ENCODE measurements at regions not wholly inside any gene's neighbourhood (a gene's known extent, or its start where the extent isn't known, plus 50 kb on each side); places are given as distances from the start of the nearest gene placed in this dataset.

GRCh38 chr5:128671943-128672342 is 133.9 kb upstream of the FBN2 start:
- Histone ChIP-seq H3K36me3 (no peaks in the 10 kb centered on the region), H3K27ac (no peak overlapping the region), H3K9me3 (no peaks in the 10 kb centered on the region), H3K9ac (ENCODE audit: low read depth in 2 of 2, low read length in 2 of 2) (no peak overlapping the region), H3K4me1 (no peaks in the 10 kb centered on the region), H3K27me3 (no peaks in the 10 kb centered on the region), H3K4me3 (no peak overlapping the region)
- DNase-seq: no peak
- intact Hi-C loops (cut with DNase I): loop anchor here (5.0 to 10.0 kb wide), 2 partner anchors 455 to 777 kb away; no protein-coding TSS in a partner anchor
- TF ChIP-seq, protein P1, sequence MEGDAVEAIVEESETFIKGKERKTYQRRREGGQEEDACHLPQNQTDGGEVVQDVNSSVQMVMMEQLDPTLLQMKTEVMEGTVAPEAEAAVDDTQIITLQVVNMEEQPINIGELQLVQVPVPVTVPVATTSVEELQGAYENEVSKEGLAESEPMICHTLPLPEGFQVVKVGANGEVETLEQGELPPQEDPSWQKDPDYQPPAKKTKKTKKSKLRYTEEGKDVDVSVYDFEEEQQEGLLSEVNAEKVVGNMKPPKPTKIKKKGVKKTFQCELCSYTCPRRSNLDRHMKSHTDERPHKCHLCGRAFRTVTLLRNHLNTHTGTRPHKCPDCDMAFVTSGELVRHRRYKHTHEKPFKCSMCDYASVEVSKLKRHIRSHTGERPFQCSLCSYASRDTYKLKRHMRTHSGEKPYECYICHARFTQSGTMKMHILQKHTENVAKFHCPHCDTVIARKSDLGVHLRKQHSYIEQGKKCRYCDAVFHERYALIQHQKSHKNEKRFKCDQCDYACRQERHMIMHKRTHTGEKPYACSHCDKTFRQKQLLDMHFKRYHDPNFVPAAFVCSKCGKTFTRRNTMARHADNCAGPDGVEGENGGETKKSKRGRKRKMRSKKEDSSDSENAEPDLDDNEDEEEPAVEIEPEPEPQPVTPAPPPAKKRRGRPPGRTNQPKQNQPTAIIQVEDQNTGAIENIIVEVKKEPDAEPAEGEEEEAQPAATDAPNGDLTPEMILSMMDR (IDR thresholded peaks at IDR 0.05): no peak

DNA sequence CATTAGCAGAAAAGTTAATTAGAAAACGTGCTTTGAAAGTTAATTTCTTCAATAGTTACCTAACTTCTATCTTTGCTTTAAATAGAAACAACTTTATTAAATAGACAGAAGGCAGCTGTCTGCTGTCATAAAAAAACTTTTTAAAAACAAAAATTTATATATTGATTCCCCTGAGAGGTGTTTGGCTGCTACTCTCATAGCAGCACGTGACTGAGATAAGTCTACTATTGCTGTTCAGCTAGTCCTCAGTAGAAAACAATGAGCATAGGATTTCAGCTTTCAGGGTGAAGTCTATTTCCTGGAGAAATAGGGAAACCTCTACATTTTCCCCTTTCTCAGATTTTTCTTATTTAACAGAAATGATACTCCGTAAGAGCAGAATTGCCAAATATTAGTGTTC is 135.0 kb upstream of the FBN2 start:
- DNase-seq: no peak
- Histone ChIP-seq H3K4me3 (no peak overlapping the region), H3K27ac (no peak overlapping the region), H3K9ac (ENCODE audit: low read depth in 2 of 2, low read length in 2 of 2) (no peak overlapping the region), H3K9me3 (no peaks in the 10 kb centered on the region), H3K36me3 (no peaks in the 10 kb centered on the region), H3K27me3 (no peaks in the 10 kb centered on the region), H3K4me1 (no peaks in the 10 kb centered on the region)
- intact Hi-C loops (cut with DNase I): loop anchor here (5.0 to 10.0 kb wide), 2 partner anchors 456 to 778 kb away; no protein-coding TSS in a partner anchor
- TF ChIP-seq, protein P1 (IDR thresholded peaks at IDR 0.05): no peak

- no peak overlapping the region for H3K27ac ChIP-seq
- no peak overlapping the region for H3K4me3 ChIP-seq
- intact Hi-C loops (cut with DNase I): loop anchor here (5.0 to 10.0 kb wide), 2 partner anchors 456 to 779 kb away; no protein-coding TSS in a partner anchor
- H3K9me3 ChIP-seq: no peaks in the 10 kb centered on the region
- TF ChIP-seq, protein P1 (IDR thresholded peaks at IDR 0.05): no peak
- DNase-seq: no peak
- H3K9ac ChIP-seq (ENCODE audit: low read depth in 2 of 2, low read length in 2 of 2): no peak overlapping the region
- no peaks in the 10 kb centered on the region for H3K27me3 ChIP-seq
- H3K36me3 ChIP-seq: no peaks in the 10 kb centered on the region
- no peaks in the 10 kb centered on the region for H3K4me1 ChIP-seq
These were observed 135.4 kb upstream of the FBN2 start for GRCh38 chr5:128673411-128673957.

GRCh38 chr5:128673970-128674369 is 135.9 kb upstream of the FBN2 start:
- H3K27ac ChIP-seq: no peak overlapping the region
- H3K9ac ChIP-seq (ENCODE audit: low read depth in 2 of 2, low read length in 2 of 2): no peak overlapping the region
- H3K27me3 ChIP-seq: no peaks in the 10 kb centered on the region
- DNase-seq: no peak
- intact Hi-C loops (cut with DNase I): loop anchor here (5.0 to 10.0 kb wide), 2 partner anchors 457 to 779 kb away; no protein-coding TSS in a partner anchor
- TF ChIP-seq, protein P1 (IDR thresholded peaks at IDR 0.05): no peak
- no peaks in the 10 kb centered on the region for H3K4me1 ChIP-seq
- no peaks in the 10 kb centered on the region for H3K36me3 ChIP-seq
- H3K9me3 ChIP-seq: no peaks in the 10 kb centered on the region
- no peak overlapping the region for H3K4me3 ChIP-seq

GRCh38 chr5:128674837-128675446 is 136.9 kb upstream of the FBN2 start:
- TF ChIP-seq, protein P1 (IDR thresholded peaks at IDR 0.05): peak; percentile 45
- Histone ChIP-seq H3K27ac (no peak overlapping the region), H3K9me3 (no peaks in the 10 kb centered on the region), H3K36me3 (no peaks in the 10 kb centered on the region), H3K4me3 (no peak overlapping the region), H3K4me1 (no peaks in the 10 kb centered on the region), H3K27me3 (no peaks in the 10 kb centered on the region), H3K9ac (ENCODE audit: low read depth in 2 of 2, low read length in 2 of 2) (no peak overlapping the region)
- intact Hi-C loops (cut with DNase I): loop anchor here (5.0 to 10.0 kb wide), 2 partner anchors 458 to 780 kb away; no protein-coding TSS in a partner anchor
- peak; percentile 53 for DNase-seq
